ENCODE measurements at regions not wholly inside any gene's neighbourhood (a gene's known extent, or its start where the extent isn't known, plus 50 kb on each side); places are given as distances from the start of the nearest gene placed in this dataset.

GRCh38 chr20:16955971-16956370, 207.8 kb downstream of the OTOR start:
- Histone ChIP-seq H3K27ac (ENCODE audit: low read depth, low read length) (no peak overlapping the region), H3K4me1 (ENCODE audit: control insufficient read depth in 1 of 2, insufficient read depth in 2 of 2, low read length in 2 of 2) (no peaks in the 10 kb centered on the region), H3K27me3 (ENCODE audit: control insufficient read depth in 1 of 2, insufficient read depth in 2 of 2, low read length in 2 of 2) (no peaks in the 10 kb centered on the region), H3K36me3 (ENCODE audit: control insufficient read depth in 1 of 2, insufficient read depth in 2 of 2, low read length in 2 of 2) (no peaks in the 10 kb centered on the region), H3K9me3 (ENCODE audit: control insufficient read depth in 1 of 2, low read length in 2 of 2) (no peaks in the 10 kb centered on the region), H3K4me3 (ENCODE audit: low read depth in 1 of 2, low read length in 2 of 2) (no peak overlapping the region), H3K9ac (ENCODE audit: low read depth in 1 of 2, low read length in 2 of 2) (no peak overlapping the region)

DNA sequence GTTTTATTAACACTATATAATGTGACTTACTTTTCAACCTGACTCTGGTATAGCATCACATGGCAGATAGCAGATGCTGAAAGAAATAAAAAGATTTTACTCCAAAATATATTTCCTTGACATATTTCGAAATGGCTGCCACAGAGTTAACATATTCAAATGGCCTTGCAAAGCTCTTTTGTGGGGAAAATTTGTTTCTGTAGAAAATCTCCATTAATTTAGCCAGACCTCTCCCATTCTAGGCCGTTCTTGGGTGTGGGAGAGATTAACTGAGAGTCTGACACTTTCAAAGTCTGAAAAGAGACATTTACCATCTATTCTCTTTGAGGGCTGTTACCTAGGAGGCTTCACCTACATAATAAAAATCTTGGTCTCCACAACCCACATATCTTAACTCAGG, 217.2 kb downstream of the OTOR start:
- H3K27ac ChIP-seq (ENCODE audit: low read depth, low read length) = no peak overlapping the region
- no peaks in the 10 kb centered on the region for H3K36me3 ChIP-seq (ENCODE audit: control insufficient read depth in 1 of 2, insufficient read depth in 2 of 2, low read length in 2 of 2)
- H3K27me3 ChIP-seq (ENCODE audit: control insufficient read depth in 1 of 2, insufficient read depth in 2 of 2, low read length in 2 of 2) = no peaks in the 10 kb centered on the region
- H3K9ac ChIP-seq (ENCODE audit: low read depth in 1 of 2, low read length in 2 of 2) = no peak overlapping the region
- H3K9me3 ChIP-seq (ENCODE audit: control insufficient read depth in 1 of 2, low read length in 2 of 2) = no peaks in the 10 kb centered on the region
- H3K4me1 ChIP-seq (ENCODE audit: control insufficient read depth in 1 of 2, insufficient read depth in 2 of 2, low read length in 2 of 2) = no peaks in the 10 kb centered on the region
- no peak overlapping the region for H3K4me3 ChIP-seq (ENCODE audit: low read depth in 1 of 2, low read length in 2 of 2)

GRCh38 chr20:16966276-16966880, 218.2 kb downstream of the OTOR start:
- Histone ChIP-seq H3K9ac (ENCODE audit: low read depth in 1 of 2, low read length in 2 of 2) (no peak overlapping the region), H3K27me3 (ENCODE audit: control insufficient read depth in 1 of 2, insufficient read depth in 2 of 2, low read length in 2 of 2) (no peaks in the 10 kb centered on the region), H3K4me3 (ENCODE audit: low read depth in 1 of 2, low read length in 2 of 2) (no peak overlapping the region), H3K4me1 (ENCODE audit: control insufficient read depth in 1 of 2, insufficient read depth in 2 of 2, low read length in 2 of 2) (no peaks in the 10 kb centered on the region), H3K36me3 (ENCODE audit: control insufficient read depth in 1 of 2, insufficient read depth in 2 of 2, low read length in 2 of 2) (no peaks in the 10 kb centered on the region), H3K27ac (ENCODE audit: low read depth, low read length) (no peak overlapping the region), H3K9me3 (ENCODE audit: control insufficient read depth in 1 of 2, low read length in 2 of 2) (no peaks in the 10 kb centered on the region)

GRCh38 chr20:16968099-16968498, 219.9 kb downstream of the OTOR start:
- Histone ChIP-seq H3K27ac (ENCODE audit: low read depth, low read length) (no peak overlapping the region), H3K9me3 (ENCODE audit: control insufficient read depth in 1 of 2, low read length in 2 of 2) (no peaks in the 10 kb centered on the region), H3K27me3 (ENCODE audit: control insufficient read depth in 1 of 2, insufficient read depth in 2 of 2, low read length in 2 of 2) (no peaks in the 10 kb centered on the region), H3K36me3 (ENCODE audit: control insufficient read depth in 1 of 2, insufficient read depth in 2 of 2, low read length in 2 of 2) (no peaks in the 10 kb centered on the region), H3K4me3 (ENCODE audit: low read depth in 1 of 2, low read length in 2 of 2) (no peak overlapping the region), H3K4me1 (ENCODE audit: control insufficient read depth in 1 of 2, insufficient read depth in 2 of 2, low read length in 2 of 2) (no peaks in the 10 kb centered on the region), H3K9ac (ENCODE audit: low read depth in 1 of 2, low read length in 2 of 2) (no peak overlapping the region)

- H3K27me3 ChIP-seq (ENCODE audit: control insufficient read depth in 1 of 2, insufficient read depth in 2 of 2, low read length in 2 of 2) = no peaks in the 10 kb centered on the region
- no peak overlapping the region for H3K9ac ChIP-seq (ENCODE audit: low read depth in 1 of 2, low read length in 2 of 2)
- H3K36me3 ChIP-seq (ENCODE audit: control insufficient read depth in 1 of 2, insufficient read depth in 2 of 2, low read length in 2 of 2) = no peaks in the 10 kb centered on the region
- no peak overlapping the region for H3K4me3 ChIP-seq (ENCODE audit: low read depth in 1 of 2, low read length in 2 of 2)
- no peak overlapping the region for H3K27ac ChIP-seq (ENCODE audit: low read depth, low read length)
- H3K9me3 ChIP-seq (ENCODE audit: control insufficient read depth in 1 of 2, low read length in 2 of 2) = no peaks in the 10 kb centered on the region
- no peaks in the 10 kb centered on the region for H3K4me1 ChIP-seq (ENCODE audit: control insufficient read depth in 1 of 2, insufficient read depth in 2 of 2, low read length in 2 of 2)
These were observed 222.6 kb downstream of the OTOR start for GRCh38 chr20:16970776-16971175.

GRCh38 chr20:16974080-16974854, 226.1 kb downstream of the OTOR start:
- Histone ChIP-seq H3K4me3 (ENCODE audit: low read depth in 1 of 2, low read length in 2 of 2) (no peak overlapping the region), H3K27ac (ENCODE audit: low read depth, low read length) (no peak overlapping the region), H3K9me3 (ENCODE audit: control insufficient read depth in 1 of 2, low read length in 2 of 2) (no peaks in the 10 kb centered on the region), H3K4me1 (ENCODE audit: control insufficient read depth in 1 of 2, insufficient read depth in 2 of 2, low read length in 2 of 2) (no peaks in the 10 kb centered on the region), H3K36me3 (ENCODE audit: control insufficient read depth in 1 of 2, insufficient read depth in 2 of 2, low read length in 2 of 2) (no peaks in the 10 kb centered on the region), H3K9ac (ENCODE audit: low read depth in 1 of 2, low read length in 2 of 2) (no peak overlapping the region), H3K27me3 (ENCODE audit: control insufficient read depth in 1 of 2, insufficient read depth in 2 of 2, low read length in 2 of 2) (no peaks in the 10 kb centered on the region)

GRCh38 chr20:16974855-16975162, 226.7 kb downstream of the OTOR start:
- no peaks in the 10 kb centered on the region for H3K36me3 ChIP-seq (ENCODE audit: control insufficient read depth in 1 of 2, insufficient read depth in 2 of 2, low read length in 2 of 2)
- no peak overlapping the region for H3K4me3 ChIP-seq (ENCODE audit: low read depth in 1 of 2, low read length in 2 of 2)
- no peaks in the 10 kb centered on the region for H3K4me1 ChIP-seq (ENCODE audit: control insufficient read depth in 1 of 2, insufficient read depth in 2 of 2, low read length in 2 of 2)
- H3K9ac ChIP-seq (ENCODE audit: low read depth in 1 of 2, low read length in 2 of 2) = no peak overlapping the region
- no peaks in the 10 kb centered on the region for H3K9me3 ChIP-seq (ENCODE audit: control insufficient read depth in 1 of 2, low read length in 2 of 2)
- H3K27me3 ChIP-seq (ENCODE audit: control insufficient read depth in 1 of 2, insufficient read depth in 2 of 2, low read length in 2 of 2) = no peaks in the 10 kb centered on the region
- no peak overlapping the region for H3K27ac ChIP-seq (ENCODE audit: low read depth, low read length)

- Histone ChIP-seq H3K4me1 (ENCODE audit: control insufficient read depth in 1 of 2, insufficient read depth in 2 of 2, low read length in 2 of 2) (no peaks in the 10 kb centered on the region), H3K9me3 (ENCODE audit: control insufficient read depth in 1 of 2, low read length in 2 of 2) (no peaks in the 10 kb centered on the region), H3K9ac (ENCODE audit: low read depth in 1 of 2, low read length in 2 of 2) (no peak overlapping the region), H3K27ac (ENCODE audit: low read depth, low read length) (no peak overlapping the region), H3K36me3 (ENCODE audit: control insufficient read depth in 1 of 2, insufficient read depth in 2 of 2, low read length in 2 of 2) (no peaks in the 10 kb centered on the region), H3K27me3 (ENCODE audit: control insufficient read depth in 1 of 2, insufficient read depth in 2 of 2, low read length in 2 of 2) (no peaks in the 10 kb centered on the region), H3K4me3 (ENCODE audit: low read depth in 1 of 2, low read length in 2 of 2) (no peak overlapping the region)
These were observed 227.5 kb downstream of the OTOR start for GRCh38 chr20:16975682-16976081.

DNA sequence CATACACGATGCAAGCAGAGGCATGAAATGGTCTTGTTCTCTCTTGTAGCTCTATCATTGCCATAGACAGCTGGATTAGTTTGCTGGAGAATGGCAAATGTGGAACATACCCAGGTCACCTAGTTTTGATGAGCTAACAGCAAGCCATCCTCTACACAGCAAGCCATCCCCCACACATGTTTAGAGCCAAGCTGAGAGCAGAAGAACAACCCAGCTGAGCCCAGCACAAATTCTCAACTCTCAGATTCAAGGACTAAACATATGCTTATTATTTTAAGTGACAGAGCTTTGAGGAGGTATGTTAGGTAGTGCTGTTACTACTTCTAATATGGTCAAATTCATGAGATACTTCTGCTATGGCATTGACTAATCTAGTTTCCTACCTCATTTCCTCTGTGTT, 230.3 kb downstream of the OTOR start:
- H3K9me3 ChIP-seq (ENCODE audit: control insufficient read depth in 1 of 2, low read length in 2 of 2) = no peaks in the 10 kb centered on the region
- no peaks in the 10 kb centered on the region for H3K4me1 ChIP-seq (ENCODE audit: control insufficient read depth in 1 of 2, insufficient read depth in 2 of 2, low read length in 2 of 2)
- no peak overlapping the region for H3K27ac ChIP-seq (ENCODE audit: low read depth, low read length)
- no peak overlapping the region for H3K9ac ChIP-seq (ENCODE audit: low read depth in 1 of 2, low read length in 2 of 2)
- no peaks in the 10 kb centered on the region for H3K27me3 ChIP-seq (ENCODE audit: control insufficient read depth in 1 of 2, insufficient read depth in 2 of 2, low read length in 2 of 2)
- no peak overlapping the region for H3K4me3 ChIP-seq (ENCODE audit: low read depth in 1 of 2, low read length in 2 of 2)
- no peaks in the 10 kb centered on the region for H3K36me3 ChIP-seq (ENCODE audit: control insufficient read depth in 1 of 2, insufficient read depth in 2 of 2, low read length in 2 of 2)

- no peaks in the 10 kb centered on the region for H3K36me3 ChIP-seq (ENCODE audit: control insufficient read depth in 1 of 2, insufficient read depth in 2 of 2, low read length in 2 of 2)
- no peak overlapping the region for H3K9ac ChIP-seq (ENCODE audit: low read depth in 1 of 2, low read length in 2 of 2)
- H3K27me3 ChIP-seq (ENCODE audit: control insufficient read depth in 1 of 2, insufficient read depth in 2 of 2, low read length in 2 of 2) = no peaks in the 10 kb centered on the region
- H3K9me3 ChIP-seq (ENCODE audit: control insufficient read depth in 1 of 2, low read length in 2 of 2) = no peaks in the 10 kb centered on the region
- no peaks in the 10 kb centered on the region for H3K4me1 ChIP-seq (ENCODE audit: control insufficient read depth in 1 of 2, insufficient read depth in 2 of 2, low read length in 2 of 2)
- H3K4me3 ChIP-seq (ENCODE audit: low read depth in 1 of 2, low read length in 2 of 2) = no peak overlapping the region
- no peak overlapping the region for H3K27ac ChIP-seq (ENCODE audit: low read depth, low read length)
These were observed 234.1 kb downstream of the OTOR start for GRCh38 chr20:16982091-16982726.
